NCI-H2081 (cell line): ENCODE measurements at regions not wholly inside any gene's neighbourhood (a gene's known extent, or its start where the extent isn't known, plus 50 kb on each side); places are given as distances from the start of the nearest gene placed in this dataset.

Source experiments
- DNase-seq, 2 experiments: peaks; one replicate each; lab custom pipeline; 2025; lab: John Stamatoyannopoulos, UW

- no peak for DNase-seq
These were observed 86.7 kb upstream of the NRIP1 start for GRCh38 chr21:15151385-15152103.

- DNase-seq: no peak
These were observed 87.8 kb upstream of the NRIP1 start for GRCh38 chr21:15152591-15152990.

GRCh38 chr21:15159382-15160020, 94.7 kb upstream of the NRIP1 start:
- DNase-seq: no peak

GRCh38 chr21:15160136-15160535, 95.3 kb upstream of the NRIP1 start:
- DNase-seq: peak in 1 of 2 experiments; percentile 3

- no peak for DNase-seq
These were observed 98.1 kb upstream of the NRIP1 start for GRCh38 chr21:15162921-15163320.

- DNase-seq: no peak
These were observed 99.5 kb upstream of the NRIP1 start for GRCh38 chr21:15164273-15164672.

- no peak for DNase-seq
These were observed 100.0 kb upstream of the NRIP1 start for GRCh38 chr21:15164678-15165303.

- no peak for DNase-seq
These were observed 105.8 kb upstream of the NRIP1 start for GRCh38 chr21:15170614-15171013.

- DNase-seq: no peak
These were observed 106.7 kb upstream of the NRIP1 start for GRCh38 chr21:15171546-15171945.

GRCh38 chr21:15172963-15173362, 108.2 kb upstream of the NRIP1 start:
- no peak for DNase-seq

- DNase-seq: no peak
These were observed 110.1 kb upstream of the NRIP1 start for GRCh38 chr21:15174923-15175322.

- no peak for DNase-seq
These were observed 117.9 kb upstream of the NRIP1 start for GRCh38 chr21:15182731-15183130.

GRCh38 chr21:15183813-15184257, 119.0 kb upstream of the NRIP1 start:
- no peak for DNase-seq

GRCh38 chr21:15190412-15190811, 125.6 kb upstream of the NRIP1 start:
- no peak for DNase-seq

GRCh38 chr21:15190837-15191236, 126.0 kb upstream of the NRIP1 start:
- no peak for DNase-seq

- DNase-seq: no peak
These were observed 126.5 kb upstream of the NRIP1 start for GRCh38 chr21:15191342-15191741.

- DNase-seq: no peak
These were observed 127.4 kb upstream of the NRIP1 start for GRCh38 chr21:15192243-15192642.

- DNase-seq: no peak
These were observed 129.1 kb upstream of the NRIP1 start for GRCh38 chr21:15193937-15194336.

GRCh38 chr21:15195104-15195503, 130.3 kb upstream of the NRIP1 start:
- DNase-seq: no peak

- no peak for DNase-seq
These were observed 131.0 kb upstream of the NRIP1 start for GRCh38 chr21:15195768-15196167.

GRCh38 chr21:15197696-15198095, 132.9 kb upstream of the NRIP1 start:
- no peak for DNase-seq

- no peak for DNase-seq
These were observed 134.9 kb upstream of the NRIP1 start for GRCh38 chr21:15199414-15200383.
